CD14-positive monocyte (primary cell): ENCODE measurements at regions not wholly inside any gene's neighbourhood (a gene's known extent, or its start where the extent isn't known, plus 50 kb on each side); places are given as distances from the start of the nearest gene placed in this dataset.

Experiments
- DNase-seq, 3 donors: peaks; one replicate each; pipeline ENCODE4 v3.0.0-alpha.2; 2011 to 2022
- H2AFZ ChIP-seq: 2 replicates; pipeline ENCODE4 v1.6.0; 2012; ENCODE audit warnings: mild to moderate bottlenecking, low read depth, low read length, inconsistent platforms; ENCODE audit not compliant: insufficient read depth, poor library complexity, severe bottlenecking
- H3K27ac ChIP-seq, 2 donors: 1 replicate in 1 of 2; 2 replicates in 1 of 2; pipeline ENCODE4 v1.5.1; 2012 to 2013; ENCODE audit warnings: low read length in 2 of 2, control low read depth in 1 of 2, inconsistent platforms in 1 of 2, low read depth in 1 of 2, mild to moderate bottlenecking in 1 of 2
- H3K27me3 ChIP-seq, 2 donors: one replicate each; pipeline versions ENCODE4 v1.6.0 to v1.6.1; 2011 to 2013; ENCODE audit warnings: low read length in 2 of 2; ENCODE audit not compliant: control insufficient read depth in 2 of 2, insufficient read depth in 2 of 2
- H3K36me3 ChIP-seq, 2 donors: replicated peaks in 1 of 2; 1 replicate in 1 of 2; 2 replicates in 1 of 2; pipeline versions ENCODE4 v1.5.1 to v1.6.1; 2012 to 2013; ENCODE audit warnings: low read length in 2 of 2, control low read depth in 1 of 2, inconsistent platforms in 1 of 2, mild to moderate bottlenecking in 1 of 2; ENCODE audit not compliant: insufficient read depth in 2 of 2, control insufficient read depth in 1 of 2
- H3K4me1 ChIP-seq, 2 donors: 1 replicate in 1 of 2; 2 replicates in 1 of 2; pipeline versions ENCODE4 v1.5.1 to v1.6.1; 2012 to 2013; ENCODE audit warnings: low read length in 2 of 2, control low read depth in 1 of 2, inconsistent platforms in 1 of 2, mild to moderate bottlenecking in 1 of 2, moderate library complexity in 1 of 2; ENCODE audit not compliant: insufficient read depth in 2 of 2, control insufficient read depth in 1 of 2
- H3K4me2 ChIP-seq: replicated peaks from 2 replicates; pipeline ENCODE3; 2012; ENCODE audit warnings: low read length, moderate library complexity, mild to moderate bottlenecking; ENCODE audit not compliant: poor library complexity, severe bottlenecking; ENCODE audit errors: extremely low read depth
- H3K4me3 ChIP-seq, 3 experiments: fragments of 200-600 bp in 1 of 3; sonication (generic) in 1 of 3; replicated peaks in 1 of 3; 1 replicate in 2 of 3; 2 replicates in 1 of 3; pipeline ENCODE4 v1.5.1; 2011 to 2013; ENCODE audit warnings: low read length in 3 of 3, mild to moderate bottlenecking in 3 of 3, control low read depth in 2 of 3, low read depth in 2 of 3, inconsistent platforms in 1 of 3, moderate library complexity in 1 of 3
- H3K79me2 ChIP-seq: 2 replicates; pipeline ENCODE4 v1.6.0; 2012; ENCODE audit warnings: mild to moderate bottlenecking, control low read depth, inconsistent platforms, low read length, moderate library complexity; ENCODE audit not compliant: insufficient read depth
- H3K9ac ChIP-seq: 2 replicates; pipeline ENCODE4 v1.6.0; 2017; ENCODE audit warnings: low read length, mild to moderate bottlenecking; ENCODE audit not compliant: insufficient read depth, poor library complexity, severe bottlenecking
- H3K9me3 ChIP-seq, 2 donors: replicated peaks in 1 of 2; 1 replicate in 1 of 2; 2 replicates in 1 of 2; pipeline versions ENCODE4 v1.5.1 to v1.6.1; 2012 to 2013; ENCODE audit warnings: low read length in 2 of 2, control low read depth in 1 of 2; ENCODE audit not compliant: control insufficient read depth in 1 of 2, insufficient read depth in 1 of 2
- H4K20me1 ChIP-seq: 2 replicates; pipeline ENCODE4 v1.6.0; 2012; ENCODE audit warnings: mild to moderate bottlenecking, low read length, control low read depth, moderate library complexity; ENCODE audit not compliant: insufficient read depth
- H3K27ac Mint-ChIP-seq, 7 donors: one replicate each; pipeline ENCODE4 v1.8.0; 2020; ENCODE audit warnings: mild to moderate bottlenecking in 7 of 7, mixed read lengths in 7 of 7, moderate library complexity in 6 of 7, inconsistent platforms in 2 of 7
- H3K27me3 Mint-ChIP-seq, 3 donors: one replicate each; pipeline ENCODE4 v1.8.0; 2021 to 2022; ENCODE audit warnings: low read depth in 3 of 3, mild to moderate bottlenecking in 3 of 3, mixed read lengths in 3 of 3, moderate library complexity in 3 of 3, inconsistent platforms in 1 of 3
- H3K36me3 Mint-ChIP-seq, 2 donors: one replicate each; pipeline ENCODE4 v1.8.0; 2020; ENCODE audit warnings: mixed read lengths in 2 of 2, inconsistent platforms in 1 of 2, mild to moderate bottlenecking in 1 of 2
- H3K4me1 Mint-ChIP-seq: one replicate; pipeline ENCODE4 v1.8.0; 2020; ENCODE audit warnings: mild to moderate bottlenecking, mixed read lengths
- H3K4me3 Mint-ChIP-seq, 2 donors: one replicate each; pipeline ENCODE4 v1.8.0; 2020; ENCODE audit warnings: mild to moderate bottlenecking in 2 of 2, mixed read lengths in 2 of 2, moderate library complexity in 1 of 2
- H3K9me3 Mint-ChIP-seq, 7 donors: one replicate each; pipeline ENCODE4 v1.8.0; 2020 to 2022; ENCODE audit warnings: mixed read lengths in 7 of 7, mild to moderate bottlenecking in 6 of 7, moderate library complexity in 6 of 7, inconsistent platforms in 2 of 7
- WGBS: methylation state at CpG from one replicate; pipeline ENCODE4 v1.1.5; 2013; ENCODE audit warnings: missing lambda C conversion rate; ENCODE audit not compliant: insufficient coverage; 5-methylcytosine and 5-hydroxymethylcytosine counted together
- intact Hi-C, 2 donors: fragments of 100-400 bp; cut with micrococcal nuclease; formaldehyde crosslinking; loops; one replicate each; pipeline versions ENCODE4 v1.15.0 to v1.15.1; 2023
- TF ChIP-seq, protein P1 (sequence below): fragments of 200-600 bp; IDR thresholded peaks from one replicate; pipeline ENCODE4 v1.8.0; 2022; ENCODE audit warnings: antibody characterized with exemption, mild to moderate bottlenecking

DNA sequence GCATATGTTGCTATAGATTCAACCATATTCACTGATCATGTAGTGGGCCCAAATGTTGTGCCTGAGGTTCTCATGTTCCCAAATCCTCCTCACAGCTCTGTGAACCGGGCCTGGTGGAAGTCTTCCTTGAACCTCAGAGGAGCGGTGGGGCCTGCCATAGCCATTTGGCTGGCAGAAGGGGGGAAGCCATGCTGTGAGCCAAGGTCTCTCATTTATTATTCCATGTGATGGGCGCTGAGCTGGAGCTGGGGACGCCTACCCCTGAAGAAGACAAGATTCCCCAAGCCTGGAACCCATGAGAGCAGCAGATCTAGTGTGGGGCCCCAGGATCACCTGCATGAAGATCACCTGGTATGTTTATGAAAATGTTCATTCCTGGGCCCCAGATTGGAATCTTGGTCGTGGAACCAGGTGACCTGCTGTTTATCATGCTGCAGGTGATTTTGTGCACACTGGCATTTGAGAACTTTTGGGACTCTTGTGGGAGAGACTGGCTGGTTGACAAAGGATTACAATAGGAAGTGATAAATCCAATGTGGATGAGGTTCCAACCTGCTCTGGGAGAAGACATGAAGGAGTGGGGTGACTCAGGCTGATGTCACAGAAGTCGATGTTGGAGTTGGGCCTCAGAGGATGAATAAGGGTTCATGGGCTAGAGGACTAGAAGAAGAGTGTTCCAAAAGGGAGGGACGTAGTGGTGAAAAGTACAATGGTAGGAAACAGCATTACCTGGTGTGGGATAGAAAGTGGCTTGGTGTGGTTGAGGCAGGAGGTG lies 102.1 kb downstream of the ASB7 start:
- H3K27ac ChIP-seq: no peak overlapping the region
- no peak overlapping the region for H2AFZ ChIP-seq
- H3K4me3 Mint-ChIP-seq: no peak overlapping the region
- peaks cover 2 to 15% (median 8%) of the 10 kb centered on the region in 7 donors for H3K9me3 Mint-ChIP-seq
- intact Hi-C loops: no loop called here
- no peaks in the 10 kb centered on the region for H3K4me1 ChIP-seq
- H3K27me3 ChIP-seq: peaks cover 0 to 3% of the 10 kb centered on the region in 2 donors
- no peaks in the 10 kb centered on the region for H3K36me3 Mint-ChIP-seq
- H3K27me3 Mint-ChIP-seq: peaks cover 5 to 31% (median 19%) of the 10 kb centered on the region in 3 donors
- H4K20me1 ChIP-seq: no peaks in the 10 kb centered on the region
- WGBS: 91% methylated on average over 5 of the region's 7 CpGs
- peak overlapping the region in 1 of 7 donors; percentile 36 for H3K27ac Mint-ChIP-seq
- H3K79me2 ChIP-seq: no peaks in the 10 kb centered on the region
- H3K36me3 ChIP-seq: no peaks in the 10 kb centered on the region
- no peak overlapping the region for H3K4me3 ChIP-seq
- no peak overlapping the region for H3K4me2 ChIP-seq
- no peaks in the 10 kb centered on the region for H3K4me1 Mint-ChIP-seq
- no peak overlapping the region for H3K9ac ChIP-seq
- no peak for DNase-seq
- TF ChIP-seq, protein P1, sequence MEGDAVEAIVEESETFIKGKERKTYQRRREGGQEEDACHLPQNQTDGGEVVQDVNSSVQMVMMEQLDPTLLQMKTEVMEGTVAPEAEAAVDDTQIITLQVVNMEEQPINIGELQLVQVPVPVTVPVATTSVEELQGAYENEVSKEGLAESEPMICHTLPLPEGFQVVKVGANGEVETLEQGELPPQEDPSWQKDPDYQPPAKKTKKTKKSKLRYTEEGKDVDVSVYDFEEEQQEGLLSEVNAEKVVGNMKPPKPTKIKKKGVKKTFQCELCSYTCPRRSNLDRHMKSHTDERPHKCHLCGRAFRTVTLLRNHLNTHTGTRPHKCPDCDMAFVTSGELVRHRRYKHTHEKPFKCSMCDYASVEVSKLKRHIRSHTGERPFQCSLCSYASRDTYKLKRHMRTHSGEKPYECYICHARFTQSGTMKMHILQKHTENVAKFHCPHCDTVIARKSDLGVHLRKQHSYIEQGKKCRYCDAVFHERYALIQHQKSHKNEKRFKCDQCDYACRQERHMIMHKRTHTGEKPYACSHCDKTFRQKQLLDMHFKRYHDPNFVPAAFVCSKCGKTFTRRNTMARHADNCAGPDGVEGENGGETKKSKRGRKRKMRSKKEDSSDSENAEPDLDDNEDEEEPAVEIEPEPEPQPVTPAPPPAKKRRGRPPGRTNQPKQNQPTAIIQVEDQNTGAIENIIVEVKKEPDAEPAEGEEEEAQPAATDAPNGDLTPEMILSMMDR: no peak
- H3K9me3 ChIP-seq: peaks cover 4 to 5% of the 10 kb centered on the region in 2 donors

DNA sequence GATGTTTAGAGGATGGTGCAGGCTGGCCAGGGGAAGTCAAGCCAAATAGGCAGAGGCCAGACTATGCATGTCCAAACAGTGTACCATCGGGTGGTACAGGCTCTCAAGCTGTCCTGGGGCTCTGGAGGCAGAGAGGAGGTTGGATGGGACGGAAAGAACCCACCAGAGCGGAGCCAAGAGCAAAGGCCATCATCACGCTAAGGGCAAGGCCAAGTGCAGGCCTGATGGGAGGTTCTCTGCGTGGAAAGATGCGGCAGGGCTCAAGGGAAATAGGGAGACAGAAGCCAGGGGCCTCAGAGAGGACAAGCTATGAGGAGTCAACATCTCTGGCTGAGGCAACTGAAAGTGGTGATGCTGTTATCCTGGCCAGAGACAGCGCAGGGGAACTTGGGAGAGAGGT lies 102.7 kb downstream of the ASB7 start:
- H3K9me3 ChIP-seq: peaks cover 4 to 5% of the 10 kb centered on the region in 2 donors
- no peaks in the 10 kb centered on the region for H3K36me3 ChIP-seq
- Mint-ChIP-seq H3K27me3 (peaks cover 2 to 28% (median 15%) of the 10 kb centered on the region in 3 donors), H3K36me3 (no peaks in the 10 kb centered on the region), H3K27ac (no peak overlapping the region), H3K9me3 (peaks cover 6 to 17% (median 11%) of the 10 kb centered on the region in 7 donors), H3K4me1 (no peaks in the 10 kb centered on the region), H3K4me3 (no peak overlapping the region)
- H3K4me2 ChIP-seq: no peak overlapping the region
- H3K4me1 ChIP-seq: no peaks in the 10 kb centered on the region
- TF ChIP-seq, protein P1: no peak
- H3K27ac ChIP-seq: no peak overlapping the region
- H2AFZ ChIP-seq: no peak overlapping the region
- no peak overlapping the region for H3K4me3 ChIP-seq
- intact Hi-C loops: no loop called here
- H3K79me2 ChIP-seq: no peaks in the 10 kb centered on the region
- no peak for DNase-seq
- H4K20me1 ChIP-seq: no peaks in the 10 kb centered on the region
- H3K9ac ChIP-seq: no peak overlapping the region
- H3K27me3 ChIP-seq: peaks cover 0 to 3% of the 10 kb centered on the region in 2 donors
- 89% methylated on average over 7 of the region's 7 CpGs for WGBS
